Fibroblast of mammary gland (primary cell): ENCODE measurements at regions not wholly inside any gene's neighbourhood (a gene's known extent, or its start where the extent isn't known, plus 50 kb on each side); places are given as distances from the start of the nearest gene placed in this dataset.

Experiments
- DNase-seq: peaks from one replicate; pipeline ENCODE4 v3.0.0-alpha.2; 2010; ENCODE audit warnings: low read depth
- H3K4me3 ChIP-seq: 2 replicates; pipeline ENCODE4 v1.5.1; 2011; ENCODE audit warnings: low read depth, mild to moderate bottlenecking, low read length, moderate library complexity; ENCODE audit not compliant: control insufficient read depth
- CTCF ChIP-seq: conservative IDR thresholded peaks from 2 replicates; pipeline ENCODE4 v1.5.1; 2011; ENCODE audit warnings: low read depth, low read length, inconsistent platforms; ENCODE audit not compliant: control insufficient read depth, insufficient read depth

DNA sequence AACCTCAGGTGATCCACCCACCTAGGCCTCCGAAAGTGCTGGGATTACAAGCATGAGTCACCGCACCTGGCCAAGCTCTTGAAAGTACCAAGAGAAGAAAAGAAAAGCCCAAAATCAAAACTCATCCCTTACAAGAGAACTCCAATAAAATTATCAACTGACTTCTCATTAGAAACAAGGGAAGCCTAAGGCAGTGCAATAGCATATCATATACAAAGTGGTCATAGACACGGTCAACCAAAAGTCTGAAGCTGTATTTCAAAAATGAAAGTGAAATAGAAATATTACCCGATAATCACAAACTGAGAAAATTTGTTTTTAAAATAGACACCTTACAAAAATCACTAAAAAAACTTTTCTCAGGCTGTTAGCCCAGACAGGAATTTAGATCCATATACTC is 1321.1 kb upstream of the GJE1 start:
- H3K4me3 ChIP-seq: no peak overlapping the region
- DNase-seq: no peak
- no peak for TF ChIP-seq CTCF

DNA sequence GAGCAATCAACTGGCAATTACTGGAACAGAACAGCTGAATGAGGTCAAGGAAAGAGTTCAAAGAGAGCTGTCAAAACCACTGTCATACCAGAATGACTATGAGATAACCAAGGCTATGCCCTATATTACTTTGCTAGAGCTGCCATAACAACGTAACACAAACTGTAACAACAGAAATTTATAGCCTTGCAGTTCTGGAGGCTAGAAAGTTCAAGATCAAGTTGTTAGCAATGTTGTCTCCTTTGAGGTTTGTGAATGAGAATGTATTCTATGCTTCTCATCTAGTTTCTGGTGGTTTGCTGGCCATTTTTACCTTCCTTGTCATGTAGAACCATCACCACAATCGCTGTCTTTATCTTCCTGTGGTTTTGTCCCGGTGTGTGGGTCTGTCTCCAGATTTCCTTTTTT is 1323.0 kb upstream of the GJE1 start:
- no peak for TF ChIP-seq CTCF
- no peak overlapping the region for H3K4me3 ChIP-seq
- DNase-seq: no peak

- no peak overlapping the region for H3K4me3 ChIP-seq
- DNase-seq: no peak
- no peak for TF ChIP-seq CTCF
These were observed 1326.3 kb upstream of the GJE1 start for GRCh38 chr6:140806431-140806830.

- no peak for TF ChIP-seq CTCF
- no peak overlapping the region for H3K4me3 ChIP-seq
- no peak for DNase-seq
These were observed 1338.2 kb upstream of the GJE1 start for GRCh38 chr6:140794544-140794943.

GRCh38 chr6:140790109-140790508 is 1342.6 kb upstream of the GJE1 start:
- no peak for DNase-seq
- H3K4me3 ChIP-seq: no peak overlapping the region
- TF ChIP-seq CTCF: no peak

DNA sequence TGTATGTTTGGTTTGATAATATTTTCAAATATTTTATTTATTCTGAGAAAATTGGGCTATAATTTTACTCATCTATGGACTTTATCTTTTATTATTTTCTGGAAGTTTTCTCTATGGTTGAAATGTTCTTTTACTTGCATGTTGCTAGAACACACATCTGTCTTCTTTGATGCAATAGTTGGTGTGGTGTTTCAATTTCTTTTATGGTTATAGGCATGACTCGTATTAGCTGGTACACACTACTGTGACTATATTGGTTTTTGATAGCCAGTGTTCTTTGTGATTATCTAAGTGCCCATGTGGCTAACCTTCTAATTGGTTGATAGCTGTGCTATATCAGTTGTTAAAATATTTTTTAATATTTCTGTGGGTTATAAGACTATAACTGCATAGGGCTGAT is 1343.3 kb upstream of the GJE1 start:
- no peak for TF ChIP-seq CTCF
- H3K4me3 ChIP-seq: no peak overlapping the region
- peak; percentile 72 for DNase-seq

DNA sequence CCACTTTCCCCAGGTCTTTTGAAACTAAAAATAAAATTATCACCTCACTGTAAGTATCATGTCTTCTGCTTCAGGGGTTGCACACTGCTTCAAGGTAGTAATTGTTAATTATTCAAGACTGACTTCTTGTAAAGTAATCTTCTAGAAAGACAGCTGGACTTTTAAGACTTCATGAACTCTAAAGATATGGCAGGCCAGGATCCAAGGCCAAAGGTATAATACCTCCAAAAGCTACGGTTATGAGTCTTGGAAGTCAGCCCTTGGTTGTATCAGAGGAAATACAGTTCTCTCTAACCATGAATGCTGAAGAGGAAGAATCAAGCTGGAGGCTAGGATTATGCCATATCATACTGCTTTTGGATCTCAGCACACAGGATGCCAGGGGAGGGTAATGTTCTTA is 1346.8 kb upstream of the GJE1 start:
- TF ChIP-seq CTCF: no peak
- DNase-seq: no peak
- H3K4me3 ChIP-seq: no peak overlapping the region
